HG03521 (cell line): ENCODE measurements at regions not wholly inside any gene's neighbourhood (a gene's known extent, or its start where the extent isn't known, plus 50 kb on each side); places are given as distances from the start of the nearest gene placed in this dataset.

Source experiments
- ATAC-seq: cut with Tn5 transposase; IDR thresholded peaks from one replicate; pipeline ENCODE4 v1.9.1; 2021; ENCODE audit warnings: mild to moderate bottlenecking, moderate library complexity; ENCODE audit not compliant: unreplicated experiment

- ATAC-seq: no peak
Observed at GRCh38 chr11:121755906-121756305, 303.1 kb upstream of the SORL1-AS1 start.

- ATAC-seq: no peak
Observed at GRCh38 chr11:121755191-121755590, 302.4 kb upstream of the SORL1-AS1 start.

- no peak for ATAC-seq
Observed at GRCh38 chr11:121754598-121754997, 301.8 kb upstream of the SORL1-AS1 start.

GRCh38 chr11:121749691-121750090 is 296.9 kb upstream of the SORL1-AS1 start:
- no peak for ATAC-seq

GRCh38 chr11:121748068-121748467 is 295.3 kb upstream of the SORL1-AS1 start:
- ATAC-seq: no peak

- no peak for ATAC-seq
Observed at GRCh38 chr11:121743285-121743684, 290.5 kb upstream of the SORL1-AS1 start.

- no peak for ATAC-seq
Observed at GRCh38 chr11:121741761-121742361, 289.1 kb upstream of the SORL1-AS1 start.

GRCh38 chr11:121741351-121741760 is 288.6 kb upstream of the SORL1-AS1 start:
- ATAC-seq: no peak

GRCh38 chr11:121740902-121741301 is 288.1 kb upstream of the SORL1-AS1 start:
- ATAC-seq: no peak

- no peak for ATAC-seq
Observed at GRCh38 chr11:121733858-121734257, 281.1 kb upstream of the SORL1-AS1 start.

- no peak for ATAC-seq
Observed at GRCh38 chr11:121727942-121728341, 275.2 kb upstream of the SORL1-AS1 start.

GRCh38 chr11:121723246-121723741 is 270.5 kb upstream of the SORL1-AS1 start:
- ATAC-seq: no peak

- no peak for ATAC-seq
Observed at GRCh38 chr11:121722431-121723245, 269.9 kb upstream of the SORL1-AS1 start.

- ATAC-seq: no peak
Observed at GRCh38 chr11:121721961-121722360, 269.2 kb upstream of the SORL1-AS1 start.

GRCh38 chr11:121721448-121721847 is 268.7 kb upstream of the SORL1-AS1 start:
- ATAC-seq: no peak

- no peak for ATAC-seq
Observed at GRCh38 chr11:121717296-121717695, 264.5 kb upstream of the SORL1-AS1 start.

GRCh38 chr11:121716060-121716459 is 263.3 kb upstream of the SORL1-AS1 start:
- ATAC-seq: no peak

- no peak for ATAC-seq
Observed at GRCh38 chr11:121715405-121715804, 262.6 kb upstream of the SORL1-AS1 start.

- ATAC-seq: no peak
Observed at GRCh38 chr11:121714351-121714750, 261.6 kb upstream of the SORL1-AS1 start.

- ATAC-seq: no peak
Observed at GRCh38 chr11:121711939-121712338, 259.2 kb upstream of the SORL1-AS1 start.

GRCh38 chr11:121711236-121711635 is 258.5 kb upstream of the SORL1-AS1 start:
- ATAC-seq: no peak

- no peak for ATAC-seq
Observed at GRCh38 chr11:121706884-121707420, 254.2 kb upstream of the SORL1-AS1 start.
